Islet of Langerhans (tissue), 1 donor: ENCODE measurements at regions not wholly inside any gene's neighbourhood (a gene's known extent, or its start where the extent isn't known, plus 50 kb on each side); places are given as distances from the start of the nearest gene placed in this dataset.

Source experiments
- FAIRE-seq: peaks from one replicate; lab custom pipeline; 2011; peaks lifted over from hg19 to GRCh38; lab: Jason Lieb, UNC

DNA sequence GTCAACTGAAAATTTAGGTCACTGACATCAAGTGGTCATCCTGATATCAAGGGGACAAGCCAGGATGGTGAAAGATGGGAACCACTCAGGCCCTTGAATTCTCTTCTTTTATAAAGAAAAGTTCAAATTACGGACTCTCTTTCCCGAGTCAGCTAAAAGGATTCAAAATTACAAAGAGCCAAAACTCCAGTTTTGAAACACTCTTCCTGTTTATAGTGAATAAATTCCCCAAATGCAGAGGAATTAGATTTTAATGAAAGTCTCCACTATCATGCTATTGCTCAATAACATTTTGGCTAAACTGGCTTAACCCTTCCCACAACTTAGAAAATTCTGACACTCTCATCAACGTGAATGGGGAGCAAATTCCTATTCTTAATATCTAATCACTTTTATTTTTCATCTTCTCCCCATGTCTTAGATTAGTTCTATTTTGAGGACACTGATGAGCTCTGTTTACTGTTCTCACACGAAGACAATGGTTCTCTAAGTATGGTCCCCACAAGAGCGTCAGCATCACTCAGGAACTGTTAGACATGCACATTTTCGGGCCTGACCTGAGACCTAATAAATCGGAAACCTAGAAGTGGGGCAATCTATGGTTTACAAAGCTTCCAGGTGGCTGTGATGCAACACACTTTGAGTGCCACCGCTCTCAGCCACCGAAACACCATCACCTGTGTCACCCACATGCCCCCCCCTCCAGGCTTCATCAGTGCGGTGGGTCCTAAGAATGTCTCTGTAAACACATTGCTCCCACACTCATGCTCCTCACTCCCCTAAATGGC lies 64.4 kb upstream of the TIAM1 start:
- FAIRE-seq: no peak

- FAIRE-seq: no peak
Measured at GRCh38 chr21:31406510-31406909, 62.4 kb upstream of the TIAM1 start.

DNA sequence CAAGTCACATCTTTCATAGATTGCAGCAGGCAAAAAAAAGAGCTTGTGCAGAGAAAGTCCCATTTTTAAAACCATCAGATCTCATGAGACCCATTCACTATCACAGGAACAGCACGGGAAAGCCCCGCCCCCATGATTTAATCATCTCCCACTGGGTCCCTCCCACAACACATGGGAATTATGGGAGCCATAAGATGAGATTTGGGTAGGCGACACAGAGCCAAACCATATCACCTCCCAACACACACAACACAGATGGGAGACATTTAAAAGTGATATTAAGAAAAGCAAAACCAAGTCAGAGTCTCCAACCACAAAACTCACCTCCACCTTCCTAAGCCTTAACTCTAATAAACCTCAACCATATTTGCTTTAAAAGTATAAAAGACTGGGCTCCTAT lies 61.5 kb upstream of the TIAM1 start:
- no peak for FAIRE-seq

- peak; percentile 73 for FAIRE-seq
Measured at GRCh38 chr21:31403596-31404333, 59.7 kb upstream of the TIAM1 start.

DNA sequence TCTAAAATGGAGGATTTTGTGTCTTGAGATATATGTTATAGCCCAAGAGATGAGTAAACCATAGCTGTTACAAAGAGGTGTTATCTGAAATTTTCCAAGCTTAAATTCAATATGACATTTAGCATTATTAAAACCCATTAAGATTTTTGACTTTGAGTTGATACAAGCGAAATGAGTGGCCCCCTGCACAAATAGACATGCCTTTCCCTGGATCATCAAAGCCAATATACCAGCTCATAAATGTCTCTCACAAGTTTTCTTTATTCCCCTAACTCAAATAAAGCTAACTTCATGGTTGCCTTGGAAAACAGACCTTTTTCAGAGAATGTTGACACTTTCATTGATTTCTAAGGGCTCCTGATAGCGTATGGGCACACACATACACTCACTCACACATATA lies 55.5 kb upstream of the TIAM1 start:
- no peak for FAIRE-seq

GRCh38 chr21:31398574-31398973 lies 54.5 kb upstream of the TIAM1 start:
- no peak for FAIRE-seq

GRCh38 chr21:31397939-31398338 lies 53.9 kb upstream of the TIAM1 start:
- no peak for FAIRE-seq

- FAIRE-seq: no peak
Measured at GRCh38 chr21:31397515-31397926, 53.5 kb upstream of the TIAM1 start.

DNA sequence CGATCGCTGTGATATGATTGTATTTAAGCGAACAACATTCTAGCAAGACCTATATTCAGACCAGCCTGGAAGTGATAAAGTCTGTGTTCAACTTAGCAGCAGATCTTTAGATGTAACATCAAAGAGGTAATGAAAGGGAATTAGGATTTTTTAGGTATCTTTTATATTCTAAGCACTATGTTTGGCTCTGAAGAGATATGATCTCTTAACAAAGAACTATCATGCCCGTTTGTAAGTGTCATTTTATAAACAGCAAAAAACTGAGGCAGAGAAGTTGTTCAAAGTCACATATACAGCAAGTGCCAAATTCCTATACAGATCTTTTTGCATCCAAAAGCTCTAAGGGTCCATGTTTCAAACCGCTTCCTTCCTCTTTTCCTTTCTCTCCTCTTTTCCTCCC lies 53.0 kb upstream of the TIAM1 start:
- FAIRE-seq: no peak

DNA sequence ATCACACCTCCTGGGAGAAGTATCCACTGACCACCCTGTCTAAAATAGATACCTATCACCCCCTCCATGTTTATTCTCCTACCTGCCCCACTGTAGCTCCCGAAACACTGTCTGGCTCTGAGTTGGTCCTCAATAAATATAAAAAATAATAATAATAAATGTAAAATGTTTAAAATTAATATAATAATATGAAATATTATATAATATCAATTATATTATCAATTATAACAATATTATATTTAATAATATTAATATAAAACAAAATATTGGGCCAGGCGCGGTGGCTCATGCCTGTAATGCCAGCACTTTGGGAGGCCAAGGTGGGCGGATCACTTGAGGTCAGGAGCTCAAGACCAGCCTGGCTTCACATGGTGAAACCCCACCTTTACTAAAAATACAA lies 52.3 kb upstream of the TIAM1 start:
- no peak for FAIRE-seq

DNA sequence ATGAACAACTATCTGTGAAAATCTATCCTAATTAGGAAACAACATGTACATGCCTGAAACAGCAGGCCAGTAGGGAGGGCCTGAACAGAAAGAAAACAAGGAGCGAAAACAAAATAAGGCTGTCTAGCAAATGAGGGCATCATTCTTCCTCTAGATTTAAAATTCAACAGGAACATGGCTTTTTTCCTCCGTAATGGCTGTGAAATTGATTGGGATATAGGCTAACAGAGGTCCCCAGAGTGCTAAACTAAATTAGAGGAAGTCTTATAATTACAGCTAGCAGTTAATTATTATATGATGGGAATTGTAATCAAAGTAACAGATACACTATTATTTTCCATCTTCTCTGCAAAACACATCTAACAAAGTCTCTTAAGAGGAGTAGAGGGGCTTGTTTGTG lies 51.7 kb upstream of the TIAM1 start:
- FAIRE-seq: no peak

GRCh38 chr21:31395268-31395667 lies 51.2 kb upstream of the TIAM1 start:
- no peak for FAIRE-seq

DNA sequence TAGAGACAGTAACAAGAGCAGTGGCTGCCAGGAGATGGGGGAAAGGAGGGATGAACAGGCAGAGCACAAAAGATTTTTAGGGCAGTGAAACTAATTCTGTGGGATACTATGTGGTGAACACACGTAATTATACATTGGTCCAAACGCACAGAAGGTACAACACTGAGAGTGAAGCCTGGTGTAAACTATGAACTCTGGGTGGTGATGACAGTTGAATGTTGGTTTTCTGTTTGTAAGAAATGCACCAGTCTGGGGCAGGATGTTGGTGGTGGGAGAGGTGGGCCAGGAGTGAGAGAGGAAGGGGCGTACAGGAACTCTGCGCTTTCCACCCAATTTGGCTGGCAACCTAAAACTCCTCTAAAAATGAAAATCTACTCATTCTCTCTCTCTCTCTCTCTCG lies 50.2 kb upstream of the TIAM1 start:
- no peak for FAIRE-seq
